ENCODE measurements at regions not wholly inside any gene's neighbourhood (a gene's known extent, or its start where the extent isn't known, plus 50 kb on each side); places are given as distances from the start of the nearest gene placed in this dataset.
"Not testable (repeated sequence)": the region's sequence is repeated elsewhere in the genome, so short reads cannot be mapped to it uniquely, and the experiment has no call there.

DNA sequence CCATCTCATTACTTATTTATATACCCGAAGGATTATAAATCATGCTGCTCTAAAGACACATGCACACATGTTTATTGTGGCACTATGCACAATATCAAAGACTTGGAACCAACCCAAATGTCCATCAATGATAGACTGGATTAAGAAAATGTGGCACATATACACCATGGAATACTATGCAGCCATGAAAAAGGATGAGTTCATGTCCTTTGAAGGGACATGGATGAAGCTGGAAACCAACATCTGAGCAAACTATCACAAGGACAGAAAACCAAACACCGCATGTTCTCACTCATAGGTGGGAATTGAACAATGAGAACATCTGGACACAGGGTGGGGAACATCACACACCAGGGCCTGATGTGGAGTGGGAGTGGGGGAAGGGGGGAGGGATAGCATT is 645.0 kb upstream of the CDH10 start:
- not testable (repeated sequence) for TF ChIP-seq POLR2A (IDR thresholded peaks at IDR 0.05; ENCODE audit: low read length); GATA1 (IDR thresholded peaks at IDR 0.05; ENCODE audit: low read depth, low read length)

Data from erythroblast (primary cell).